Parathyroid adenoma (tissue), 2 donors: ENCODE measurements at regions not wholly inside any gene's neighbourhood (a gene's known extent, or its start where the extent isn't known, plus 50 kb on each side); places are given as distances from the start of the nearest gene placed in this dataset.
A peak's percentile ranks its signal among the peaks of the same experiment; 100 is the strongest.
"Not testable (repeated sequence)": the region's sequence is repeated elsewhere in the genome, so short reads cannot be mapped to it uniquely, and the experiment has no call there.

Experiments
- H2AFZ ChIP-seq: fragments of 300-600 bp; sonication (generic); one replicate; pipeline ENCODE4 v1.7.0; 2017; ENCODE audit warnings: antibody characterized with exemption, mild to moderate bottlenecking
- H3K27ac ChIP-seq: fragments of 300-600 bp; sonication (generic); one replicate; pipeline ENCODE4 v1.7.0; 2017
- H3K27me3 ChIP-seq: fragments of 300-600 bp; sonication (generic); one replicate; pipeline ENCODE4 v1.7.0; 2017; ENCODE audit warnings: low read length; ENCODE audit not compliant: control insufficient read depth, insufficient read depth
- H3K36me3 ChIP-seq: fragments of 300-600 bp; sonication (generic); one replicate; pipeline ENCODE4 v1.7.0; 2017; ENCODE audit warnings: low read length; ENCODE audit not compliant: control insufficient read depth, insufficient read depth
- H3K4me1 ChIP-seq: fragments of 300-600 bp; sonication (generic); one replicate; pipeline ENCODE4 v1.7.0; 2017; ENCODE audit warnings: control low read depth
- H3K4me2 ChIP-seq: fragments of 300-600 bp; sonication (generic); one replicate; pipeline ENCODE4 v1.7.0; 2017; ENCODE audit warnings: low read length
- H3K4me3 ChIP-seq: fragments of 300-600 bp; sonication (generic); one replicate; pipeline ENCODE4 v1.7.0; 2017; ENCODE audit warnings: low read depth, low read length
- H3K79me2 ChIP-seq: fragments of 300-600 bp; sonication (generic); one replicate; pipeline ENCODE4 v1.7.0; 2017; ENCODE audit warnings: control low read depth
- H3K9ac ChIP-seq: fragments of 300-600 bp; sonication (generic); one replicate; pipeline ENCODE4 v1.7.0; 2017; ENCODE audit warnings: mild to moderate bottlenecking
- H3K9me3 ChIP-seq: fragments of 300-600 bp; sonication (generic); one replicate; pipeline ENCODE4 v1.7.0; 2017; ENCODE audit warnings: low read length; ENCODE audit not compliant: control insufficient read depth
- CTCF ChIP-seq: fragments of 300-600 bp; sonication (generic); IDR thresholded peaks from one replicate; pipeline ENCODE4 v1.7.0; 2017; ENCODE audit warnings: antibody characterized with exemption, mild to moderate bottlenecking
- donor health status: primary hyperparathyroidism.

- Histone ChIP-seq H3K79me2 (no peaks in the 10 kb centered on the region), H3K4me3 (no peak overlapping the region), H3K4me2 (no peak overlapping the region), H3K36me3 (no peaks in the 10 kb centered on the region), H3K9ac (no peak overlapping the region), H3K27ac (no peak overlapping the region), H3K9me3 (no peaks in the 10 kb centered on the region), H3K4me1 (no peaks in the 10 kb centered on the region), H3K27me3 (no peaks in the 10 kb centered on the region), H2AFZ (no peak overlapping the region)
- no peak for TF ChIP-seq CTCF
These were observed 1084.3 kb upstream of the GJE1 start for GRCh38 chr6:141048451-141048850.

GRCh38 chr6:141046496-141046895, 1086.2 kb upstream of the GJE1 start:
- H3K4me3 ChIP-seq, H3K9me3 ChIP-seq, H3K9ac ChIP-seq, H3K36me3 ChIP-seq, H2AFZ ChIP-seq, H3K79me2 ChIP-seq, H3K27me3 ChIP-seq, H3K27ac ChIP-seq, H3K4me1 ChIP-seq, H3K4me2 ChIP-seq: not testable (repeated sequence)

- H3K4me2 ChIP-seq = no peak overlapping the region
- H3K9ac ChIP-seq = no peak overlapping the region
- no peaks in the 10 kb centered on the region for H3K4me1 ChIP-seq
- H3K4me3 ChIP-seq = no peak overlapping the region
- H3K9me3 ChIP-seq = no peaks in the 10 kb centered on the region
- no peak for TF ChIP-seq CTCF
- H3K27ac ChIP-seq = no peak overlapping the region
- H3K36me3 ChIP-seq = no peaks in the 10 kb centered on the region
- no peaks in the 10 kb centered on the region for H3K79me2 ChIP-seq
- no peaks in the 10 kb centered on the region for H3K27me3 ChIP-seq
- H2AFZ ChIP-seq = no peak overlapping the region
These were observed 1091.1 kb upstream of the GJE1 start for GRCh38 chr6:141041596-141042087.

GRCh38 chr6:141035312-141036200, 1097.2 kb upstream of the GJE1 start:
- H2AFZ ChIP-seq = peak overlapping the region; percentile 36
- no peak overlapping the region for H3K9ac ChIP-seq
- no peaks in the 10 kb centered on the region for H3K27me3 ChIP-seq
- H3K4me3 ChIP-seq = no peak overlapping the region
- no peaks in the 10 kb centered on the region for H3K36me3 ChIP-seq
- TF ChIP-seq CTCF = no peak
- H3K4me1 ChIP-seq = no peaks in the 10 kb centered on the region
- H3K27ac ChIP-seq = no peak overlapping the region
- no peaks in the 10 kb centered on the region for H3K79me2 ChIP-seq
- H3K9me3 ChIP-seq = no peaks in the 10 kb centered on the region
- no peak overlapping the region for H3K4me2 ChIP-seq

- Histone ChIP-seq H3K27me3 (no peaks in the 10 kb centered on the region), H3K4me1 (no peaks in the 10 kb centered on the region), H2AFZ (no peak overlapping the region), H3K9ac (no peak overlapping the region), H3K9me3 (no peaks in the 10 kb centered on the region), H3K4me3 (no peak overlapping the region), H3K79me2 (no peaks in the 10 kb centered on the region), H3K36me3 (no peaks in the 10 kb centered on the region), H3K4me2 (no peak overlapping the region), H3K27ac (no peak overlapping the region)
- no peak for TF ChIP-seq CTCF
These were observed 1099.6 kb upstream of the GJE1 start for GRCh38 chr6:141033101-141033500.
